Activated CD4-positive, alpha-beta T cell treated with anti-CD3 and anti-CD28 coated beads, Interleukin-2, Interleukin-4, amounts not matched to agents 100 ng/mL and 50 ng/mL, durations not matched to agents 16 hours and 8 hours (primary cell): ENCODE measurements at regions not wholly inside any gene's neighbourhood (a gene's known extent, or its start where the extent isn't known, plus 50 kb on each side); places are given as distances from the start of the nearest gene placed in this dataset.

Experiments used
- DNase-seq: peaks from one replicate; pipeline ENCODE4 v3.0.0-alpha.2; 2020; ENCODE audit warnings: low spot score

- DNase-seq, result no peak
Measured at GRCh38 chr5:20554001-20554400, 566.0 kb upstream of the CDH18 start.

GRCh38 chr5:20537911-20538703 is 550.1 kb upstream of the CDH18 start:
- no peak for DNase-seq

GRCh38 chr5:20536813-20537212 is 548.8 kb upstream of the CDH18 start:
- no peak for DNase-seq

GRCh38 chr5:20536341-20536740 is 548.3 kb upstream of the CDH18 start:
- no peak for DNase-seq

GRCh38 chr5:20528471-20528870 is 540.5 kb upstream of the CDH18 start:
- DNase-seq, result no peak

GRCh38 chr5:20524991-20525529 is 537.1 kb upstream of the CDH18 start:
- DNase-seq, result no peak

- no peak for DNase-seq
Measured at GRCh38 chr5:20522905-20523482, 535.0 kb upstream of the CDH18 start.

- DNase-seq, result no peak
Measured at GRCh38 chr5:20515606-20516005, 527.6 kb upstream of the CDH18 start.

GRCh38 chr5:20514145-20514544 is 526.1 kb upstream of the CDH18 start:
- DNase-seq, result no peak

- no peak for DNase-seq
Measured at GRCh38 chr5:20500546-20500945, 512.5 kb upstream of the CDH18 start.

- no peak for DNase-seq
Measured at GRCh38 chr5:20498926-20499325, 510.9 kb upstream of the CDH18 start.

- DNase-seq, result no peak
Measured at GRCh38 chr5:20498102-20498501, 510.1 kb upstream of the CDH18 start.

GRCh38 chr5:20497356-20497755 is 509.4 kb upstream of the CDH18 start:
- no peak for DNase-seq

GRCh38 chr5:20494706-20495105 is 506.7 kb upstream of the CDH18 start:
- no peak for DNase-seq

- DNase-seq, result no peak
Measured at GRCh38 chr5:20486826-20487225, 498.8 kb upstream of the CDH18 start.

GRCh38 chr5:20476016-20476415 is 488.0 kb upstream of the CDH18 start:
- no peak for DNase-seq

- no peak for DNase-seq
Measured at GRCh38 chr5:20470997-20471396, 483.0 kb upstream of the CDH18 start.

GRCh38 chr5:20469792-20470191 is 481.8 kb upstream of the CDH18 start:
- no peak for DNase-seq

GRCh38 chr5:20469390-20469789 is 481.4 kb upstream of the CDH18 start:
- DNase-seq, result no peak

GRCh38 chr5:20466512-20466911 is 478.5 kb upstream of the CDH18 start:
- DNase-seq, result no peak

- no peak for DNase-seq
Measured at GRCh38 chr5:20463206-20463605, 475.2 kb upstream of the CDH18 start.

- no peak for DNase-seq
Measured at GRCh38 chr5:20446121-20446520, 458.1 kb upstream of the CDH18 start.

GRCh38 chr5:20445326-20445860 is 457.4 kb upstream of the CDH18 start:
- no peak for DNase-seq
